MM.1S (cell line): ENCODE measurements at regions not wholly inside any gene's neighbourhood (a gene's known extent, or its start where the extent isn't known, plus 50 kb on each side); places are given as distances from the start of the nearest gene placed in this dataset.

Experiments used
- EZH2phosphoT487 ChIP-seq: fragments of 300-600 bp; sonication (generic); IDR thresholded peaks from 2 replicates; pipeline ENCODE4 v1.6.1; 2018; ENCODE audit warnings: antibody characterized with exemption, low read length
- TF ChIP-seq, protein P1 (sequence below): fragments of 300-600 bp; sonication (generic); IDR thresholded peaks from 2 replicates; pipeline ENCODE4 v1.5.1; 2016; ENCODE audit warnings: antibody characterized with exemption, low read length, mixed read lengths

DNA sequence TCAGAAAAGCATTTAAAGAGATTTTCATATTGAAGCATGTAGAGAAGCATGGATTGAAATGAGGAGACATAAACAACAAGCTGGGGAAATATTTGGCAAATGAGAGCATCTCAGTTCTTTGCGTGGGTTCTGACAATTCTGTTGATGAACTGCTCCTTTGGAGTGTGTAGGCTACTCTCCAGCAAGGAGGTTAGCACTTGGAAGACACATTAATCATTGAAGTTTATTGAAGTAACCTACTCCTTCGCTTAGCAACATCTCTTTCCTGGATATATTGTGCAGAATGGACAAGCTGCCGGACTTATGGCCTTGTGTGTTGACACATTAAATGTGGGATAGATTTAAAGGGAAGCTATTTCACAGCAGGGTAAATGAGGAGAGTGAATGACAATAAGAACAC, 354.5 kb upstream of the VWC2 start:
- TF ChIP-seq, protein P1, sequence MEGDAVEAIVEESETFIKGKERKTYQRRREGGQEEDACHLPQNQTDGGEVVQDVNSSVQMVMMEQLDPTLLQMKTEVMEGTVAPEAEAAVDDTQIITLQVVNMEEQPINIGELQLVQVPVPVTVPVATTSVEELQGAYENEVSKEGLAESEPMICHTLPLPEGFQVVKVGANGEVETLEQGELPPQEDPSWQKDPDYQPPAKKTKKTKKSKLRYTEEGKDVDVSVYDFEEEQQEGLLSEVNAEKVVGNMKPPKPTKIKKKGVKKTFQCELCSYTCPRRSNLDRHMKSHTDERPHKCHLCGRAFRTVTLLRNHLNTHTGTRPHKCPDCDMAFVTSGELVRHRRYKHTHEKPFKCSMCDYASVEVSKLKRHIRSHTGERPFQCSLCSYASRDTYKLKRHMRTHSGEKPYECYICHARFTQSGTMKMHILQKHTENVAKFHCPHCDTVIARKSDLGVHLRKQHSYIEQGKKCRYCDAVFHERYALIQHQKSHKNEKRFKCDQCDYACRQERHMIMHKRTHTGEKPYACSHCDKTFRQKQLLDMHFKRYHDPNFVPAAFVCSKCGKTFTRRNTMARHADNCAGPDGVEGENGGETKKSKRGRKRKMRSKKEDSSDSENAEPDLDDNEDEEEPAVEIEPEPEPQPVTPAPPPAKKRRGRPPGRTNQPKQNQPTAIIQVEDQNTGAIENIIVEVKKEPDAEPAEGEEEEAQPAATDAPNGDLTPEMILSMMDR = no peak
- TF ChIP-seq EZH2phosphoT487 = no peak
